ENCODE measurements at regions not wholly inside any gene's neighbourhood (a gene's known extent, or its start where the extent isn't known, plus 50 kb on each side); places are given as distances from the start of the nearest gene placed in this dataset.

DNA sequence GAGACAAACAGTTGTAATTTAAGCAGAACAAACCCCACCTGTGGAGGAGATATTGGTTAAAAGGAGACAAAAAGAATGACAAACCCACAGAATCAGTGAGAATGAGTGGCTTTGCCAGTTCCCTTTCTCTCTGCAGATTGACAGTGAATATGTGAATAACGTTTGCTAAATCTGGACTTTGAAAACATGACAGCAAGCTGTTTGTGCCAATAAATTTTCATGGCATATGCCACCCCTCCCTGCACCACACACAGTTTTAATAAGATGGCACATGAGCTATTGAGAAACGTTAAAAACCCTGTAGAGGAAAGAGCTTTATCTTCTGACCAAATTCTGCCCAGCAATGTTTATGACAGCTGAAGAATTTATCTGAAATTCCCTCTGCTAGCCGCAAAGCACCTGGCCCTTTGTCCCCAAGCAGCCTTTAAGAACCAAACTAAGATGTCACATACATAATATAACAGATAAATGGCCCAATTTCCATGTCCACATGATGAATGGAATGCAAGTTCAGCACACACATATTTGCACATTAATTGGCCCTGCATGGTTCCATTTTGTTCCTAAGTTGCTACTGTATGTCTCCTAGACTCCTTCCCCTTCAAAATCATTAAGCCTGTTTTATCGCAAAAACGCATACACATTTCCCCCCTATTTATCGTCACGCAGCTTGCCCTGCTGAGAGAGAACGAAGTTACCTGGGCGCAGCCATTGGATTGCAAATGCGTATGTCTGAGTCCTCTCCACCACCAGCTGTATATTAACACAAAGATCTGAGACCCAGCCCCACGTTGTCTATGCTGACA is 773.5 kb upstream of the EEF2KMT start:
- no peak for DNase-seq

- no peak for DNase-seq
These were observed 769.7 kb upstream of the EEF2KMT start for GRCh38 chr16:5867250-5867649.

DNA sequence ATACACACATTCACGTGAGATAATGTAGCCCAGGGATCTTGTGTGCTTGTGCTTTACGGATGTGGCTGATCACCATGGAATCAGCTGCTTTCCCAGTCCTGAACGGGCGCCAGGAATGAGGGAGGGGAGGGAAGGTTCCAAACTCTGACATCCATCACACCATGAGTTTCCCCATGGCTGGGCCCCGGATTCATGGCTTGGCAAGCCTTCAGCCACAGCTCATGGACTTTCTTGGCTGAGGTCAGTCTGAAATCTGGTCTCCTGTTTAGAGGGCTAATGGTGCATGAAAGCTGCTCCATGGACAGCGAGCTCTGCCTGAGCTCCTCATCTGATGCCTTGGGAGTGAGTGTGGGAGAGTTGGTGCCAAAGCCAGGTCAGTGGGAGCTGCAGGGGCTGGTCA is 767.6 kb upstream of the EEF2KMT start:
- DNase-seq: peak; percentile 62

GRCh38 chr16:5863071-5863606 is 765.5 kb upstream of the EEF2KMT start:
- DNase-seq: no peak

DNA sequence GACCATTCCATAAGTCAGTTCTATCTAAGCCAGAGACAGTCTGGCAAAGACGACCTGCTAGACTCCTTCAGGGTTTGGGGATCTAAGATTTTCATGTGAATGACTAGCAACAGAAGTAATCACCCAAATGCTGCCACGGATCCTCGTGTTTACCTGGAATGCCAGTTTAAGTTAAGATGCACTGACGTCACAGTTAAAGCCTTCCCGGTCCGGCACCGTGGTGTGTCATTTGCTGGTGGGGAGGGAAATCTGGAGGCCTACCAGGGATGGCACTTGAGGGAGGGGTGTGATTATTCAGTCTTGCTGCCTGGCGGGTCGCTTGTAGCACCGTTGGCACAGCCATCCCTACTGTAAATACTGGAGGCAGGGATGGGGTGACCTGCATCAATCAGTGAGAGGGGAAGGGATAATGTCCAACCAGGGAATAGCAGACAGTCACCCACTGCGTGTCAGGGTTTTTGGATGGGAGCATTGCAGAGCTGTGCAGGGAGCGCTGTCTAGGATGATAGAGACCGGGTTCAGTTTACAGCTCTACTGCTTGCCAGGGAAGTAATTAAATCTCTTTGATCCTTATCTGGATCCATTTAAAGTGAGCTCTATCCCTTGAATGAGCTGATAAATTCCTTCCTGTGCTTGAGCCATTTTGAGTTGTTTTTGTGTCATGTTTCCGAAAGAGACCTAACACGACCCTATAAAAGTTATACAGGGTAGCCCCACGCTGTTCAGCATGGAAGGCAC is 764.7 kb upstream of the EEF2KMT start:
- DNase-seq: no peak

DNA sequence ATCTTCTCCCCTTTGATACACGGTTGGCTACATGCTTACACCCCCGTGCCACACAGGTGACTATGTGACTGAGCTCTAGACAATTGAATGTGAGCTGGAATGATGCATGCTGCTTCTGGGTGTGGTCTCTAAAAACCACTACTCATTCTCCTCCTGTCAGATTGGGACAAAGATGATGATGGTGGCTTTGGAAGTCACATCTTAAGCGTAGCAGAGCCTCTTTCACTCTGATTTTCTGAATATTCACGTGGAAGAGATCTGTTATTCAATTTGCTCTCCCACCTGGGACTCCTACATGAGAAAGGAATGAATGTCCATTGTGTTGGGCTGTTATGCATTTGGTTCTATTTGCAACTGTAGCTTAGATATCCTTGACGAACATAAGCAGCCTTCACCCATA is 763.6 kb upstream of the EEF2KMT start:
- DNase-seq: no peak

GRCh38 chr16:5858180-5858579 is 760.6 kb upstream of the EEF2KMT start:
- DNase-seq: no peak

- no peak for DNase-seq
These were observed 756.4 kb upstream of the EEF2KMT start for GRCh38 chr16:5854027-5854426.

- DNase-seq: no peak
These were observed 754.6 kb upstream of the EEF2KMT start for GRCh38 chr16:5852151-5852550.

DNA sequence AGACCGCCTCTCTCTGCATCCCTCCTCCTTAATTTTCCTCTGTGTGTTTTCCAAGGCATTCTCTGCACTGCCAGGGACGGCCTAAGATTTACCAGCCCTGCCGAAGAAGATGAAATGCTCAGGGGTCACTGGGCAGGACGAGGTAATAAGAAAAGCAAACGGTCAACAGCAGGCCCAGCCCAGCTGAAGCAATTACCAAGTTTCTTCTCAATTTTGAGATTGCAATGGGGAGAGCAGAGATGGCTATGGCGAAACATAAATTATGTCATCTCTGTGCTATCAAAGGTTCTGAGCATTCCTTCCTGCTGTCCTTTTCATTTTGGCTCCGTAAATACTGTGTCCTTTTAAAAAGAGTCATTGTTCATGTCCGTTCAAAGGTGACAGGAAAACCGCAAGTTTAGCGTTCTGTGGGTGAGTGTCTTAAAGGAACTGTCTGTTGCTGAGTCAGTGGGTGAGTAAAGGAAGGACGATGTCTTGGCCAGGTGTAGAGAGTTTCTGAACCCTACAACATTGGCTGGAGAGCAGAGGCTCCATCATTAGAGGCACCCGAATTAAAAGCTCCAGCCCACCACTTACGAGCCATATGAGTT is 753.9 kb upstream of the EEF2KMT start:
- DNase-seq: no peak

DNA sequence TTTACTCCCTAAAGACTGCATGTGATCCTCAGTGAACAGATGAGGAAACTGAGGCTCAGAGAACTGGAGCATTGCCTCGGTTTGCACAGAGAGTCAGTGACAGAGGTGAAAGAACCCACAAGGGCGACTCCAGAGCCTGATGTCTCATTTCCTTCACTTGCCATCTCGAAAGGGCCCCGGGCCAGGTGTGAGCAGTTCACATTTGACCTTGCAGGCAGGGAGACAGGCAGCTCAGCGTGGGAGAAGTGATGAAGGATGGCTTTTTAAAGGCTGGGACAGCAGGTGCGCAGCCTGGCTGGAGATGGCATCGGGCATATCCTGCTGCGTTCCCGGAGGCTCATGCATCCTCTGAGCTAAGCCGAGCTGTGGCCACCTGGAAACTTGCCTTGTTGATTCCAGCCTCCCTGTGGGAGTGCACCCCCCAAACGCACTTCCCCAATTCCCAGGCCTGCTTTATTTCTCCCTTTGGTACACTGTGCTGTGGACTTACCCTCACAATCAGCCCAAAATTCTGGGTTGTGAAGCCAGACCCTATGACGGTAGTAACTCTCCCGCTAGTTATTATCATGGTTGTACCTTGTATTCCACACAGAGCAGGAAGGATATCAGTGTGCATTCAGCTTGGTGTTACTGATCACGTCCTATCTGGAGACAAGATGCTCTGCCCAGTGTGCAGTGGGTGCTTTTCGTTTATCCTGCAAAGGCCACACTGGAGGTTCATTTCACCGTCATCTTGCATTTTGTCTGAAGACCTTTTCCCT is 753.2 kb upstream of the EEF2KMT start:
- DNase-seq: no peak

DNA sequence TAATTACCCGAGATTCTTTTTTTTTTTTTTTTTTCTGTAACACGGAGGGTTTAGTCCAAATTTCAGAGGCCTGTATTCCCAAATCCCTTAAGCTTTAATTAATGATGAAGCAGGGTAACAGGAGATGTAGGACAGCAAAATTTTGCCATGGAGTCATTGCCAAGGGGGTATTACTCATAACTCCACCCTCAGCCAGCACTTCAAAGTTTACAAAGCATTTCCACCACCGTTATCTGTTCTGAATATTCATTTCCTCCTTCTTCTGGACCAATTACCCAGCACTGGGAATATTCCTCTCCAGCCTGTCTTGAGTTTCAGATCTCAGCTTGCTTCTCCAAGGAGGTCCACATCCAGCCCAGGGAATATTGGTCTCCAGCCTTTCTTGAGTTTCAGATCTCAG is 747.5 kb upstream of the EEF2KMT start:
- no peak for DNase-seq

DNA sequence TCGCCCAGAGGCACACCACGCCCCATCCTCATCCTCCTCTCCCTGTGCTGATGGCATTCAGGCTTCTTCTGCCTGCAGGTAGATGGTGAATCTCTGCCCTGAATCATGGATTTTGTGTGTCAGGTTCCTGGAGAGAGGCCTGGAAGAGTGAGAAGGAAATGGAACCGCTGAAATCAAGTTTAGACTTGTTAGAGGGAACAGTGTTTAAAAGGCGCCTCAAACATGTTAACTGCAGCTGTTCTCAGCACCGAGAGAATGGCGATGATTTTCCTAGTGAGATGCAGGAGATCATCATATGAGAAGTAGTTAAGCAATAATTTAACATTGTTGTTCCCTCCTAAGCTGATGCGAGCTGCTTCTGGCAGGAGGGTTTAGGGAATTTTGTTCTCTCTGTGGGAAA is 744.4 kb upstream of the EEF2KMT start:
- DNase-seq: no peak

DNA sequence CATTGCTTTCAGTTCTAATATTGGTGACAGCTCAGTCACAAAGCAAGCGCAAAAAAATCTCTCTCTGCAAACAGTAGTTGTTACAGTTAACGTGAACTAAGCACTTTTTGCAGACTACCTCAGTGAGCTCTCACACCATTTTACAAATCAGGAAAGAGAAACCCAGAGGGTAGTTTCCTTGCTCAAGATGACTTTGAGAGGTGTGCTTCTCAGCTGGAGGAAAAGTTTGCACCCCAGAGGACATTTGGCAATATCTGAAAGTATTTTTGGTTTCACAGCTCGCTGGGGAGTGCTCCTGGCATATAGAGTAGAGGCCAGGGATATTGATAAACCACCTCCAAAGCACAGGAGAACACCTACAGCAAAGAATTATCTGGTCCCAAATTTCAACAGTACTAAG is 741.1 kb upstream of the EEF2KMT start:
- no peak for DNase-seq

DNA sequence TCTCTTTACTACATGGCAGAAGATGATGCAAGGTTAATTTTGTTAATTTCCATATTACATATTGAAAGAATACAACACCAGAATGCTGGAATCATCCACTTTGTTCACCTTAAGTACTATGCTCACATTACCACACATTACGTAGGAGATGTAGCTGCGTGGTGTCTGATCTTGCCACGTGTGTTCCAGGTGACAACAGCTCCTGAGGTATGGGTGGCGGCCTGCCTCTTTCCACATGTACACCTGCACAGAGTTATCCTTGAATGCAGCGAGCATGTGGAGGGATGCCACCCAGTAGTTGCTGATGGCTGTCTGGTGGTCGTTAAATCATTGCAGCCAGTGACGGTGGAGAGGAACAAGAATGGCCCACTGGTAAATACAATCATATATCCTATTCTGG is 740.5 kb upstream of the EEF2KMT start:
- DNase-seq: no peak

DNA sequence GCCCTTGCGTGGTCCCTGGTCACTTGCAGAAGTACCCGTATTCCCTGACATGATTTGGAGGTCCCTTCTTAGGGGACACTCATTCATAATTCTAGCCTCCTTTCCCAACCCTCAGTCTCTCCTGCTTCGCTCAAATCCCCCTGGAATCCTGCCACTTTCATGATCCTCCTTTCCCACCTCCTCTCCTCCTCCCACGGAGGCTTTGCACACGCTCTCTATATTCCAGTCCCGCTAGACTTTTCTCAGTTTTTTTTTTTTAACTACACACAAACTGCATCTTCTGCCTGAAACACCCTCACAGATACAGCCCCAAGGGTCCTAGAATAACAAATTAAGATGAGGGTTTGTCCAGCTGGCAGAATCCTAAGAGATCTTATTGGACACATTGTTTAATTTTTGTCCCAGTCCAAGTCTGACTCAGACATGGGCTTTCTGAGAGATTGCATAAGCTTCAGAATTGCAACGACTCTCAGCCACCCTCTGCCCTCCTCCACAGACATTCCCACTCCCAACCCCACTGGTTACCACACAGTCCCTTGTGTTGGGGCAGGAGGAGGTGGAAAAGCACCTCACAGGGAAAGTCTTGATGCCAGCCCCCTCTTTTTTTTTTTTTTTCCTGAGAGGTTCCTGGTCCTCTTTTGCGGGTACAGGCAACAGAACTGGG is 739.5 kb upstream of the EEF2KMT start:
- no peak for DNase-seq

DNA sequence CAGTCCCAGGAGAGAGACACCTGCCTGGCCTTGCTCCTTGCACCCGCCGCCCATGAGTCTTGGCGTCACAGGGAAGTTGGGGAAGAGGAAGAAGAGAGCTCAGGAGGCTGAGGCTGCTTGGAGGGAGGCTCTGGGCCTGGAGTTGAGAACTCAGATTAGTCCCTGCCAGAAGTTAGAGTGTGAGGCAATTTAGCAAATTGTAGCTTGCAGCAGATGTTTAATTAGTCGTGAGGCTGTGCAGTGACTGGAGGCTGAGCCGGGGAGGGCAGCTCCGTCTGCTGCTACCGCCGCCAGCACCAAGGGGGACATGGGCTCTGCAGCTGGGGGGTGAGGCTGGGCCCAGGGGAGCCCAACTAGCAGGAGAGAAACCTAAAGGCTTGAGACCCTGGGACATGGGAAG is 738.3 kb upstream of the EEF2KMT start:
- DNase-seq: no peak

- DNase-seq: no peak
These were observed 728.7 kb upstream of the EEF2KMT start for GRCh38 chr16:5826332-5826731.

DNA sequence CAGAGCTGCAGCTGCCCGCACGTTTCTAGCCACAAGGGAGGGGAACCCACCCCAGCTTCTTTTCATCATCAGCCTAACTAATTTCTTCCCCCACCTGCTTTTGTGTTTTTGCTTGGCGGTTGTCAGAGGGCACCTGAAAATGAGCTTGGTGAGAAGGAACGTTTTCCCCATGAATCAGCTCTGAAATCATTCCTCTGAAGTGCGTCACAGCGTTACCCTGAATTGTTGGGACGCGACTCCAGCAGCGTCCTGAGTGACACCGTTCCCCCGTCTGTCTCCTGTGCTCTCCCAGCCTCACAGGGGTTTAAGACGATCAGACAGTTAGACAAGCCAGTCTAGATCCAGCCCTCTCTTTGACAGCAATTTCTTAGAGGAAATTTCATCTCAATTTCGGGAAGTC is 722.9 kb upstream of the EEF2KMT start:
- no peak for DNase-seq

DNA sequence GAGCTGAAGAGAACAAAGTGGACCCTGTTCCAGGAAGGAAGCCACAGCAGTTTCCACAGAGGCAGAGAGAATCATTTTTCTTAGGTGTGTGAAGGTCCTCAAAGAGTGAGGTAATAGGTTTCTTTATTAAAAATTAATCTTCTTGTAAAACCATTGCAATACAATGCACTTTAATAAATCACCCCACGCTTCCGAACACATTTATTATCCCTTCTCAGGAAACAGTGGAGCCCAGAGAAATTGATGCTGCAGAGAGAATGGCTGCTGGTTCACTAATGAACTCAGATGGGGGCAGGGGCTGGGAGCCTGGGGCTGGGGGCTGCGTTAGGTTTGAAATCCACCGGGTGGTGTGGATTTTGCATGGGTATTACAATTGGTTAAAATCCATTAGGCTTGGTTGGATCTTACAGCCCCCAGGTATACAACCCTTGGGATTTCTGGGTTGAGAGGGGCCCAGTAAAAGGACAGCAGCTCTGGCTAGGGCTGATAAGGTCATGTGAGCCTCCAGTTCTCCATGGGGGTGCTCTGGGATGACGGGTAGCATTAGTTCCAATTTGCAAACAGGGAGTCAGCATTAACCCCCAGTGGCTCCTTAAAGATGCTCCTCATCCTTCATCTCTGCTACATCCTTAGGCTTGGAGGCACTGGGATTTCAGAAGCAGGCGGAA is 718.1 kb upstream of the EEF2KMT start:
- DNase-seq: no peak

- DNase-seq: no peak
These were observed 703.8 kb upstream of the EEF2KMT start for GRCh38 chr16:5801396-5801795.

DNA sequence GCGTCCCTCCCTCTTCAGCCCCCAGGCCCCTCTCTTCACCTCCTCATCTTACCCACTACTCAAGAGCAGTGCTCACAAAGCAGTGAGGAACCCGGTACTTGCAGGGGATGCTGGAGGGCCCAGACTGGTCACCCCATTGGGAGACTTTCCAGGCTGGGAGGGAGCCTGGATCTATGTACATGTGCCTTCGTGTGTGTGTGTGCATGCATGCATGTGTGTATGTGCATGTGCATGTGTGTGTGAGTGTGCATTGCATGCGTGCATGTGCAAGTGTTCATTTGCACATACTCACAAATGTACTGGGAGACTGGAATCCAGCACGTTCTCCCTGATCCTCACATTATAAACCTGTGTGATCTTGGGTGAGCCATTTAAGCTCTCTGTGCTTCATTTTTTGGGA is 696.0 kb upstream of the EEF2KMT start:
- no peak for DNase-seq
